Uterus (tissue), 3 donors: ENCODE measurements at regions not wholly inside any gene's neighbourhood (a gene's known extent, or its start where the extent isn't known, plus 50 kb on each side); places are given as distances from the start of the nearest gene placed in this dataset.

Experiments used
- DNase-seq, 2 donors: peaks; one replicate each; pipeline ENCODE4 v3.0.0-alpha.2; 2019 to 2020
- H3K27ac ChIP-seq, 2 donors: fragments of 200-600 bp; sonication (generic); 1 replicate in 1 of 2; 2 replicates in 1 of 2; pipeline ENCODE4 v1.5.1; 2016 to 2018
- H3K27me3 ChIP-seq, 2 donors: fragments of 200-600 bp; sonication (generic); one replicate each; pipeline ENCODE4 v1.5.1; 2018 to 2019; ENCODE audit warnings: control low read depth in 1 of 2
- H3K36me3 ChIP-seq, 2 donors: fragments of 200-600 bp; sonication (generic); one replicate each; pipeline ENCODE4 v1.5.1; 2019; ENCODE audit warnings: control low read depth in 1 of 2
- H3K4me1 ChIP-seq, 2 donors: fragments of 200-600 bp; sonication (generic); one replicate each; pipeline ENCODE4 v1.5.1; 2018 to 2019; ENCODE audit warnings: control low read depth in 1 of 2
- H3K4me3 ChIP-seq, 2 donors: fragments of 200-600 bp; sonication (generic); 1 replicate in 1 of 2; 2 replicates in 1 of 2; pipeline ENCODE4 v1.5.1; 2018 to 2019; ENCODE audit warnings: mild to moderate bottlenecking in 1 of 2
- H3K9me3 ChIP-seq, 2 donors: fragments of 200-600 bp; sonication (generic); one replicate each; pipeline ENCODE4 v1.5.1; 2019; ENCODE audit warnings: control low read depth in 1 of 2
- POLR2A ChIP-seq, 2 donors: fragments of 450-650 bp; IDR thresholded peaks; one replicate each; pipeline ENCODE4 v1.6.1; 2016; ENCODE audit warnings: antibody characterized with exemption in 2 of 2, mild to moderate bottlenecking in 1 of 2, moderate library complexity in 1 of 2
- intact Hi-C: fragments of 100-400 bp; cut with DNase I; formaldehyde crosslinking; loops from one replicate; pipeline ENCODE4 v1.15.1; 2023; ENCODE audit warnings: low total_unique reads
- TF ChIP-seq, protein P1 (sequence below), 4 experiments: fragments of 200-600 bp in 2 of 4; fragments of 450-650 bp in 2 of 4; sonication (generic) in 2 of 4; IDR thresholded peaks; one replicate each; pipeline ENCODE4 v1.5.1; 2016 to 2019; ENCODE audit warnings: antibody characterized with exemption in 4 of 4, mild to moderate bottlenecking in 2 of 4, moderate library complexity in 1 of 4
- donor health status: DM: yes; HTN: yes; CAD: no.

DNA sequence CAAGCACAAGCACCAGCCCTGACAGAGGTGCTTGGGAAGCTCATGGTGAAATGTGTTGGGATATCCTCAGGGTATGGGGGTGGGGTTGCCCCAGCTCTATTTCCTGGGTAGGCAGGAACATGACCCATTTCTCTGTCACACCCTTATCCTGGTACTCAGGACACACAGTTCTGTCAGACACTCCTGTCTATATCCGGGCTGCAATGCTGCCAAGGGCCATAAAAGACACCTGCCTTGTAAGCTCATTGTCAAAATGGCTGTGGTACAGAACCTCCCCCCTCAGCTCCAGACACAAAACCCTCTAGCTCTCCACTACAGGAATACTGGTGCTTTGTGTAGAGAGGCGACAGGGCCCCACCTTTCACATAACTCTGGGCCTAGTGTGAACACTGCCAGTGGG lies 636.7 kb downstream of the PLA2G4A start:
- no peaks in the 10 kb centered on the region for H3K36me3 ChIP-seq
- no peak for DNase-seq
- no peaks in the 10 kb centered on the region for H3K9me3 ChIP-seq
- H3K4me3 ChIP-seq: no peak overlapping the region
- no peaks in the 10 kb centered on the region for H3K4me1 ChIP-seq
- no peaks in the 10 kb centered on the region for H3K27me3 ChIP-seq
- no peak for TF ChIP-seq POLR2A (IDR thresholded peaks at IDR 0.05)
- TF ChIP-seq, protein P1, sequence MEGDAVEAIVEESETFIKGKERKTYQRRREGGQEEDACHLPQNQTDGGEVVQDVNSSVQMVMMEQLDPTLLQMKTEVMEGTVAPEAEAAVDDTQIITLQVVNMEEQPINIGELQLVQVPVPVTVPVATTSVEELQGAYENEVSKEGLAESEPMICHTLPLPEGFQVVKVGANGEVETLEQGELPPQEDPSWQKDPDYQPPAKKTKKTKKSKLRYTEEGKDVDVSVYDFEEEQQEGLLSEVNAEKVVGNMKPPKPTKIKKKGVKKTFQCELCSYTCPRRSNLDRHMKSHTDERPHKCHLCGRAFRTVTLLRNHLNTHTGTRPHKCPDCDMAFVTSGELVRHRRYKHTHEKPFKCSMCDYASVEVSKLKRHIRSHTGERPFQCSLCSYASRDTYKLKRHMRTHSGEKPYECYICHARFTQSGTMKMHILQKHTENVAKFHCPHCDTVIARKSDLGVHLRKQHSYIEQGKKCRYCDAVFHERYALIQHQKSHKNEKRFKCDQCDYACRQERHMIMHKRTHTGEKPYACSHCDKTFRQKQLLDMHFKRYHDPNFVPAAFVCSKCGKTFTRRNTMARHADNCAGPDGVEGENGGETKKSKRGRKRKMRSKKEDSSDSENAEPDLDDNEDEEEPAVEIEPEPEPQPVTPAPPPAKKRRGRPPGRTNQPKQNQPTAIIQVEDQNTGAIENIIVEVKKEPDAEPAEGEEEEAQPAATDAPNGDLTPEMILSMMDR (IDR thresholded peaks at IDR 0.05): no peak
- no peak overlapping the region for H3K27ac ChIP-seq
- intact Hi-C loops: no loop called here

DNA sequence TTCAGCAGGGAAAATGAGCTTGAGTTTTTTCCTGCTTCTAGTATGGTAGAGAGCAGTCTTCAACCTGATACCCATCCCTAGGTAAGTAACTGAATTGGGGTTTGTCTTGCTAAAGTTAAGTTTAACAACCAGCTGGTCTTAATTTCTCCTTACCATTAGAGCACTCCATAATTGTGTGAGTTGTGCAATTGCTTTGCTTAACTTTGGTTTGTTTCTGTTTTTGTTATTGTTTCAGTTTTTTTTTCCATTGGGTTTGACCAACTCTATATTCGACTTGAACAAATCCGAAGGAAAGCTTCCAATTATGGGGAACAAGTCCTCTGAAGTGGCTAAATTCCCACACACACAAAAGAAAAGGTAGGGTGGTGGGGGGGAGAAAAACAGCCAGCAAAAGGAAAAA lies 641.1 kb downstream of the PLA2G4A start:
- intact Hi-C loops: no loop called here
- TF ChIP-seq, protein P1 (IDR thresholded peaks at IDR 0.05): no peak
- TF ChIP-seq POLR2A (IDR thresholded peaks at IDR 0.05): no peak

DNA sequence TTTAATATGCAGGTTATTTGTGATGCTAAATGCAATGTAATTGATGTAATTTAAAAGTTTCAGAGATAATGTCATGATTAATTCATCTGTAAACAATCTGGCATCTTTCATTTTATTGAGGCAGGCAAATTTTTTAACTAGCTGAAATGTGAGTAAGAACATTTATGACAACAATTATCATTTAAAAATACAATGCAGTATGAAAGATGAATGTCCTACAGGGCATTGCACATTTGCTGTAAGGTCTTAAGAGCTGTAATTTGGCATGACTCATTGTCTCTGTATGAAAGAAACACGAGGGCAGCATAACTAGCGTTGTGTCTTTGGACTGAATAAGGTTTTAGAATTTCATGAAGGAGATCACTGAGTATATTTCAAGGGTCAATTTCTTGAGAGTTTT lies 642.8 kb downstream of the PLA2G4A start:
- Histone ChIP-seq H3K4me1 (no peaks in the 10 kb centered on the region), H3K36me3 (no peaks in the 10 kb centered on the region), H3K4me3 (no peak overlapping the region), H3K27ac (no peak overlapping the region), H3K27me3 (no peaks in the 10 kb centered on the region), H3K9me3 (no peaks in the 10 kb centered on the region)
- TF ChIP-seq, protein P1 (IDR thresholded peaks at IDR 0.05): no peak
- no peak for TF ChIP-seq POLR2A (IDR thresholded peaks at IDR 0.05)
- intact Hi-C loops: no loop called here
- DNase-seq: no peak

More for the DNA sequence above, 641.1 kb downstream of the PLA2G4A start:
- no peak for DNase-seq
- Histone ChIP-seq H3K4me1 (no peaks in the 10 kb centered on the region), H3K27ac (no peak overlapping the region), H3K27me3 (no peaks in the 10 kb centered on the region), H3K36me3 (no peaks in the 10 kb centered on the region), H3K9me3 (no peaks in the 10 kb centered on the region), H3K4me3 (no peak overlapping the region)

DNA sequence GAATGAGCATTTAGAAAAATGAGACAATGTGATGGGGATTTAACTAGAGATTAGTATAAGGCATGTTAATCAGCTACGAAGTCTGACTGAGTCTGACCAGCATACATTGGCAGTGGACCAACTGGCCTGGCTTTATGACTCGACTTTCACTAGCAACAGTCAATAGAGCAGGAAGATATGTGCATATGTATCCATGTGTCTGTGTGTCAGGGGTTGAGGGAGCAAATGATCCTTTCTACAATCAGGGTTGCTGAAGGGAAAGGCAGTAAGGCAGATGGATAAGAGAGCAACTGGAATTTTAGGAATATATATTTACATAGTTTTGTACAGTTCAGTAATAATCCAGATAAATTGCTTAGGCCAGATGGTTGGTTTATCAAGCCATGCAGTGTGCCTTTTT lies 645.6 kb downstream of the PLA2G4A start:
- DNase-seq: no peak
- intact Hi-C loops: no loop called here
- no peak overlapping the region for H3K27ac ChIP-seq
- H3K27me3 ChIP-seq: no peaks in the 10 kb centered on the region
- TF ChIP-seq, protein P1 (IDR thresholded peaks at IDR 0.05): no peak
- TF ChIP-seq POLR2A (IDR thresholded peaks at IDR 0.05): no peak
- H3K36me3 ChIP-seq: no peaks in the 10 kb centered on the region
- no peaks in the 10 kb centered on the region for H3K9me3 ChIP-seq
- no peaks in the 10 kb centered on the region for H3K4me1 ChIP-seq
- no peak overlapping the region for H3K4me3 ChIP-seq

DNA sequence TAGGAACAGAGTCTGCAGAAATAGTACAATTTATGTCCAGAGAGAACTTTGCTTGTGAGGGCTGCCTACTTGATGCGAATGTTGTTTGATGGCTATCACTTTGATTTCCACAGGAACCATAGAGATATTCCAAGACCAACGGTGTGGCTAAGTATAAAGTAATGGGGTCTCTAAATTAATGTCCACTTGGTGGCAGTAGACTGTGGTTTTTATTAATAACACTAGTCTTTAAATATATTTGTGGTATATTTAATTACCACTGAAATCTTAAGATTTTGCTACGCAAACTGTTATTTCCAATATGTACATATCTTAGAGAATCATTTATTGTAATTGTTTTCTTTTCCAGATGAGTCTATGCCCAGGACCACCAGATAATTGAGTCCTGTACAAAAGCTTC lies 647.9 kb downstream of the PLA2G4A start:
- no peak overlapping the region for H3K4me3 ChIP-seq

More for the DNA sequence above, 647.9 kb downstream of the PLA2G4A start:
- Histone ChIP-seq H3K36me3 (no peaks in the 10 kb centered on the region), H3K4me1 (no peaks in the 10 kb centered on the region), H3K27me3 (no peaks in the 10 kb centered on the region), H3K27ac (no peak overlapping the region), H3K9me3 (no peaks in the 10 kb centered on the region)
- DNase-seq: no peak
- TF ChIP-seq, protein P1 (IDR thresholded peaks at IDR 0.05): no peak
- no peak for TF ChIP-seq POLR2A (IDR thresholded peaks at IDR 0.05)
- intact Hi-C loops: no loop called here
